ENCODE measurements at regions not wholly inside any gene's neighbourhood (a gene's known extent, or its start where the extent isn't known, plus 50 kb on each side); places are given as distances from the start of the nearest gene placed in this dataset.

DNA sequence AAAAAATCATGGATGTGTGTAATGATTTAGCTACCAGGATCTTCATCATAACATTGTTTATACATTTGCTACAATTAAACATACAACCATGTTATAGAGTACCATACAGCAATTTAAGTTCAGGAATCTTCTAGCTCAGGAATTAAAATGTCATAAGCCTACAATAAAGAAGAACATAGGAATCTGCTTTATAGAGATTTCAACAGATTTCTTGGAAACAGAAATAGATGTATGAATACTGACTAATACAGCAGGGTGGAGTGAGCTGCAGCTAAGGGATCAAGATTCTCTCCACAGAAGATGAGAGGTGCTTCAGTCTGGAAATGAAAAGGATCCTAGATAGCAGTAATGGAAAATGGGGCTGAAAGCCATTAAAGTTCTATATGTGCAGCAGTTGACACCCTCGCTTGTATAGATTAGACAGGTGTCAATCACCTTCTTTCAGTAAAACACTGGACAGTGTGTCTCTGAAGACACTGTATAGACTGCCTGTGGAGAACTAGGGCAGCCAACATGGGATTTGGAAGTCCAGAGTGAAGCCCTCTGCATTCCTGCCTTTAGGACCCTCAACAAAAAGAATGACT is 73.9 kb downstream of the DNTTIP2 start:
- TF ChIP-seq, protein P1, sequence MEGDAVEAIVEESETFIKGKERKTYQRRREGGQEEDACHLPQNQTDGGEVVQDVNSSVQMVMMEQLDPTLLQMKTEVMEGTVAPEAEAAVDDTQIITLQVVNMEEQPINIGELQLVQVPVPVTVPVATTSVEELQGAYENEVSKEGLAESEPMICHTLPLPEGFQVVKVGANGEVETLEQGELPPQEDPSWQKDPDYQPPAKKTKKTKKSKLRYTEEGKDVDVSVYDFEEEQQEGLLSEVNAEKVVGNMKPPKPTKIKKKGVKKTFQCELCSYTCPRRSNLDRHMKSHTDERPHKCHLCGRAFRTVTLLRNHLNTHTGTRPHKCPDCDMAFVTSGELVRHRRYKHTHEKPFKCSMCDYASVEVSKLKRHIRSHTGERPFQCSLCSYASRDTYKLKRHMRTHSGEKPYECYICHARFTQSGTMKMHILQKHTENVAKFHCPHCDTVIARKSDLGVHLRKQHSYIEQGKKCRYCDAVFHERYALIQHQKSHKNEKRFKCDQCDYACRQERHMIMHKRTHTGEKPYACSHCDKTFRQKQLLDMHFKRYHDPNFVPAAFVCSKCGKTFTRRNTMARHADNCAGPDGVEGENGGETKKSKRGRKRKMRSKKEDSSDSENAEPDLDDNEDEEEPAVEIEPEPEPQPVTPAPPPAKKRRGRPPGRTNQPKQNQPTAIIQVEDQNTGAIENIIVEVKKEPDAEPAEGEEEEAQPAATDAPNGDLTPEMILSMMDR (optimal IDR thresholded peaks at IDR 0.05 in 1 of 3, IDR thresholded peaks at IDR 0.05 in 1 of 3, conservative IDR thresholded peaks at IDR 0.05 in 1 of 3; ENCODE audit: extremely low read depth in 1 of 3, insufficient read depth in 2 of 3, low read length in 3 of 3), result no peak
- TF ChIP-seq EZH2 (IDR thresholded peaks at IDR 0.05; ENCODE audit: low read length), result no peak
